Activated CD4-positive, alpha-beta T cell treated with anti-CD3 and anti-CD28 coated beads, Interleukin-2, amount 10 ng/mL, durations not matched to agents 7 days and 5 days (primary cell): ENCODE measurements at regions not wholly inside any gene's neighbourhood (a gene's known extent, or its start where the extent isn't known, plus 50 kb on each side); places are given as distances from the start of the nearest gene placed in this dataset.

Experiments used
- CTCF ChIA-PET: fragments of 350-600 bp; sonication (Branson Sonifier 250); formaldehyde crosslinking; loops from one replicate; lab custom pipeline; 2021; ENCODE audit warnings: antibody characterized with exemption; lab: Charles Lee
- POLR2A ChIA-PET: fragments of 350-600 bp; sonication (Branson Sonifier 250); formaldehyde crosslinking; loops from one replicate; lab custom pipeline; 2021; ENCODE audit warnings: antibody characterized with exemption; lab: Charles Lee
- DNase-seq: peaks from one replicate; pipeline ENCODE4 v3.0.0-alpha.2; 2020
- H3K27ac Mint-ChIP-seq: one replicate; pipeline ENCODE4 v1.8.0; 2021; ENCODE audit warnings: mild to moderate bottlenecking, moderate library complexity, mixed read lengths
- H3K27me3 Mint-ChIP-seq: one replicate; pipeline ENCODE4 v1.8.0; 2021; ENCODE audit warnings: mixed read lengths
- H3K36me3 Mint-ChIP-seq: one replicate; pipeline ENCODE4 v1.8.0; 2021; ENCODE audit warnings: low read depth, mixed read lengths
- H3K4me1 Mint-ChIP-seq: one replicate; pipeline ENCODE4 v1.8.0; 2021; ENCODE audit warnings: mixed read lengths
- H3K4me3 Mint-ChIP-seq: one replicate; pipeline ENCODE4 v1.8.0; 2021; ENCODE audit warnings: mild to moderate bottlenecking, moderate library complexity, mixed read lengths
- H3K9me3 Mint-ChIP-seq: one replicate; pipeline ENCODE4 v1.8.0; 2021; ENCODE audit warnings: mixed read lengths

GRCh38 chr13:109977212-109977968 is 191.0 kb upstream of the IRS2 start:
- CTCF ChIA-PET, result no interaction called here
- Mint-ChIP-seq H3K27me3 (no peaks in the 10 kb centered on the region), H3K27ac (no peak overlapping the region)

GRCh38 chr13:109976206-109976997 is 190.0 kb upstream of the IRS2 start:
- Mint-ChIP-seq H3K4me3 (no peak overlapping the region), H3K27ac (no peak overlapping the region), H3K9me3 (no peaks in the 10 kb centered on the region), H3K36me3 (no peaks in the 10 kb centered on the region), H3K27me3 (no peaks in the 10 kb centered on the region), H3K4me1 (no peaks in the 10 kb centered on the region)
- POLR2A ChIA-PET, result no interaction called here
- CTCF ChIA-PET, result no interaction called here
- DNase-seq, result no peak

More at GRCh38 chr13:109977212-109977968, 191.0 kb upstream of the IRS2 start:
- H3K36me3 Mint-ChIP-seq, result no peaks in the 10 kb centered on the region
- H3K4me3 Mint-ChIP-seq, result no peak overlapping the region
- POLR2A ChIA-PET, result no interaction called here
- no peaks in the 10 kb centered on the region for H3K4me1 Mint-ChIP-seq
- no peaks in the 10 kb centered on the region for H3K9me3 Mint-ChIP-seq
- no peak for DNase-seq

DNA sequence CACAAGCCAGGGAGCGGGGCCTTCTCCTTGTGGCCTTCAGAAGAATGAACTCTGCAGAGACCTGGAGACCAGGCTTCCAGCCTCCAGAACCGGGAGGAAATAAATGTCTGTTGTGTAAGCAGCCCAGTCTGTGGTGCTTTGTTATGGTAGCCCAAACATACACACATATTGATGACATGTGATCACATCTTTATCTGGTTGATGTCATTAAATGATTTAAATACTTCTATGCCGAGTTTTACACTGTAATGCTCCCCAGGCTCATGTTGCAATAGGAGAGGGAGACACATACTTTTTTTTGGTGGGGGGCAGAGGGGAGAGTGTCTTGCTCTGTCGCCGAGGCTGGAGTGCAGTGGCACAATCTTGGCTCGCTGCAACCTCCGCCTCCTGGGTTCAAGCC is 188.0 kb upstream of the IRS2 start:
- no peak for DNase-seq
- ChIA-PET POLR2A (no interaction called here), CTCF (no interaction called here)
- H3K9me3 Mint-ChIP-seq, result no peaks in the 10 kb centered on the region
- H3K27ac Mint-ChIP-seq, result no peak overlapping the region
- H3K4me1 Mint-ChIP-seq, result no peaks in the 10 kb centered on the region
- H3K36me3 Mint-ChIP-seq, result no peaks in the 10 kb centered on the region
- H3K4me3 Mint-ChIP-seq, result no peak overlapping the region
- no peaks in the 10 kb centered on the region for H3K27me3 Mint-ChIP-seq

GRCh38 chr13:109973279-109973678 is 186.9 kb upstream of the IRS2 start:
- DNase-seq, result no peak
- no peaks in the 10 kb centered on the region for H3K4me1 Mint-ChIP-seq
- no peaks in the 10 kb centered on the region for H3K27me3 Mint-ChIP-seq
- ChIA-PET POLR2A (no interaction called here), CTCF (no interaction called here)
- H3K27ac Mint-ChIP-seq, result no peak overlapping the region
- H3K9me3 Mint-ChIP-seq, result no peaks in the 10 kb centered on the region
- no peaks in the 10 kb centered on the region for H3K36me3 Mint-ChIP-seq
- H3K4me3 Mint-ChIP-seq, result no peak overlapping the region

DNA sequence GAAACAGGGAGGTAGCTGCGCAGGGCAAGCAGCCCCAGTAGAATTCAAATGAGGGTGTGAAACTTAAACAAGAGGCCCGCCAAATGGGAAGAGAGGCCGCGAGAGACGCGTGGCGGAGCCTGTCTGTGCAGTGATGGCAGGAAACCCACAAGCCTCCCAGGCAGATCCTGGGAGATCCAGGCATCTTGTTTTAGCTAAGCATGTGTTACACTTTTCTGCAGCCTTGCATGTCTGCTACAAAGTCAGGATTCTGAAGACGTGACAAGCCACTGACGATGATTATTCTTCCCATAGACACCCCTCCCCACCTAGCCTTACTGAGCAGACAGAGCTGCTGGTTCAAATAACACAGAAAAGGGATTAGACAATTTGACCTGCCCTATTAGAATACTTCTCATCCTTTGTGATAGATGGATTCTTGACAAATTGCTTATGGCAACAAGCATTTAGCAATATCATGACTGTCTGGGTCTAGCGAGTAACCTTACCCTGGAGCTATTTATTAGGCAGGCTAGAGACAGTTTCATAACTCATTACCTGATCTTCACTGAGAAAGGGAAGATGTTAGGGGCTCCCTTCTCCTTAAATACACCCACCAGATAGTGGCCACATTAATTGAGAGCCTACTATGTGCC is 185.2 kb upstream of the IRS2 start:
- Mint-ChIP-seq H3K4me1 (no peaks in the 10 kb centered on the region), H3K36me3 (no peaks in the 10 kb centered on the region), H3K27me3 (no peaks in the 10 kb centered on the region), H3K27ac (no peak overlapping the region), H3K4me3 (no peak overlapping the region), H3K9me3 (no peaks in the 10 kb centered on the region)
- CTCF ChIA-PET, result no interaction called here
- POLR2A ChIA-PET, result no interaction called here
- no peak for DNase-seq

- CTCF ChIA-PET, result no interaction called here
- DNase-seq, result no peak
- H3K27me3 Mint-ChIP-seq, result no peaks in the 10 kb centered on the region
- H3K4me3 Mint-ChIP-seq, result no peak overlapping the region
- no peaks in the 10 kb centered on the region for H3K9me3 Mint-ChIP-seq
- H3K27ac Mint-ChIP-seq, result no peak overlapping the region
- no peaks in the 10 kb centered on the region for H3K4me1 Mint-ChIP-seq
- no peaks in the 10 kb centered on the region for H3K36me3 Mint-ChIP-seq
- POLR2A ChIA-PET, result no interaction called here
Measured at GRCh38 chr13:109971006-109971405, 184.6 kb upstream of the IRS2 start.

DNA sequence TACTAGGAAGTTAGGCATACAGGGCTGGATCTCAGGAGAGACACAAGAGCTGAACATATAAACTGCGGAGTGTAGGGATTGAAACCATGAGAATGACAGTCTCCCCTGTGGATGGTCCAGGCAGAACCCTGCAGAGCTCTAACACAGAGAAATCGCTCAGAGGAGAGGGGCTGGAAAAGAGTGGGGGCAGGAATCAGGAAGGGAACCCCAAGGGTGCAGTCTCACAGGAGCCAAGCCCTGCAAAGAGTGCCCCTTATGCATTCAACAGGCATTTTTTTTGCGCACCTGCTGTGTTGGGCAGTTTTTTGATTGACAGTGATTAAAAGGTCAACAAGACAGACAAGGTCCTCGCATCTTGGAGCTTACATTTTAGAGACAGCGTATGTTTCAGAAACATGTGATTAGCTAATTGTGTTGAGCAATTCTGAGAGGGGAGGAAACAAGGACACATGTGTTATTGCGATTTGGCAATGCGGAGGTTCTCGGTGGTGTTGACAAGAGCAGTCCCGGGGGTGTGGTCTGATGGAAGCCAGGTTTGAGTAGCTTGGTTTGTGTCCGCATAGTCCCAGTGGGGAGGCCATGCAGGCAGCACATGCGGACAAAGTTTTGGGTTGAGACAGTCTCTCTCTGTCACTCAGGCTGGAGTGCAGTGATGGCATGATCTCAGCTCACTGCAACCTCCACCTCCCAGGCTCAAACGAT is 182.6 kb upstream of the IRS2 start:
- no peaks in the 10 kb centered on the region for H3K36me3 Mint-ChIP-seq
- peaks cover 6% of the 10 kb centered on the region for H3K27me3 Mint-ChIP-seq
- H3K4me1 Mint-ChIP-seq, result no peaks in the 10 kb centered on the region
- no peak overlapping the region for H3K27ac Mint-ChIP-seq
- H3K4me3 Mint-ChIP-seq, result no peak overlapping the region
- no peaks in the 10 kb centered on the region for H3K9me3 Mint-ChIP-seq
- no peak for DNase-seq
- POLR2A ChIA-PET, result no interaction called here
- CTCF ChIA-PET, result no interaction called here

GRCh38 chr13:109963960-109964563 is 177.7 kb upstream of the IRS2 start:
- no peaks in the 10 kb centered on the region for H3K36me3 Mint-ChIP-seq
- DNase-seq, result no peak
- CTCF ChIA-PET, result no interaction called here
- POLR2A ChIA-PET, result no interaction called here
- H3K9me3 Mint-ChIP-seq, result no peaks in the 10 kb centered on the region
- H3K4me1 Mint-ChIP-seq, result no peaks in the 10 kb centered on the region
- no peak overlapping the region for H3K4me3 Mint-ChIP-seq
- H3K27me3 Mint-ChIP-seq, result peaks cover 9% of the 10 kb centered on the region
- H3K27ac Mint-ChIP-seq, result no peak overlapping the region

DNA sequence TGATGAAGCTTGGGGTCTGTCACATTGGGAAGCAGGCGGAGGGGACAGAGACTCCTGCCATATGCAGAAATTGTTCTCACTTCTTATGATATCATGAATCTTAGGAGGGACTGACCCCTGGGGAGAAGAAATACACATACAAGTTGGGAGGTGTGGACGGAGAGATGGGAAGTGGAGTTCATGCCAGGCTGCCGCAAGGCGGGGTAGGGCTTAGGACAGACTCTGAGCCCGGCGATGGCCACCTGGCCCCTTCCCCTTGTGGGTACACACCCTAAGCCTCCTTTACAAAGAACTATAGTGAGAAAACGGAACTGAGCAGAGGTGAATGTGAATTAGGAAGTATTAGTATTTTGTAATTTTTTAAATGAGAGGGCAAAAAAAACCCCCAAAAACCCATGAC is 177.0 kb upstream of the IRS2 start:
- POLR2A ChIA-PET, result no interaction called here
- H3K36me3 Mint-ChIP-seq, result no peaks in the 10 kb centered on the region
- peaks cover 9% of the 10 kb centered on the region for H3K27me3 Mint-ChIP-seq
- CTCF ChIA-PET, result no interaction called here
- H3K27ac Mint-ChIP-seq, result no peak overlapping the region
- no peak for DNase-seq
- no peaks in the 10 kb centered on the region for H3K9me3 Mint-ChIP-seq
- no peaks in the 10 kb centered on the region for H3K4me1 Mint-ChIP-seq
- H3K4me3 Mint-ChIP-seq, result no peak overlapping the region

- no peaks in the 10 kb centered on the region for H3K36me3 Mint-ChIP-seq
- ChIA-PET POLR2A (no interaction called here), CTCF (no interaction called here)
- no peaks in the 10 kb centered on the region for H3K9me3 Mint-ChIP-seq
- no peak overlapping the region for H3K4me3 Mint-ChIP-seq
- H3K27ac Mint-ChIP-seq, result no peak overlapping the region
- H3K27me3 Mint-ChIP-seq, result peaks cover 8% of the 10 kb centered on the region
- no peak for DNase-seq
- H3K4me1 Mint-ChIP-seq, result no peaks in the 10 kb centered on the region
Measured at GRCh38 chr13:109959903-109960302, 173.5 kb upstream of the IRS2 start.

GRCh38 chr13:109957875-109958274 is 171.5 kb upstream of the IRS2 start:
- Mint-ChIP-seq H3K27me3 (no peaks in the 10 kb centered on the region), H3K4me3 (no peak overlapping the region), H3K4me1 (no peaks in the 10 kb centered on the region), H3K9me3 (no peaks in the 10 kb centered on the region), H3K36me3 (no peaks in the 10 kb centered on the region), H3K27ac (no peak overlapping the region)
- CTCF ChIA-PET, result no interaction called here
- no peak for DNase-seq
- POLR2A ChIA-PET, result no interaction called here

DNA sequence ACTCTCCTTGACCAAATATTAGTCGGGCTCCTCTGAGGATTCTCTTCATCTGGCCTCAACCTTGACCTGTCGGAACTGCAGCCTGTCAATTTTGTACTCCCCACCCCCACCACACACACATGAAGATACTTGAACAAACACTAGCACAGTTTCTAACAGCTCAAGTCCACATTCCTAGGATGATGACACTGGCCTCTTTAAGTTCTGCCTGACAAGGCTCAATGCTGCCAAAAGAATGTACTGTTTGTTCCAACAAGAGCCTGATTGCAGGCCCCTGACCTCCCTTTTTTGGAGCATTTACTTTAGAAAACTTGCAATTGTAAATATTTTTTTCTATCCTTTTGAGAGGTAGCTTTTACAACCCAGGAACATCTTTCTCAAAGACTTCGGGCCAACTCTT is 169.2 kb upstream of the IRS2 start:
- H3K4me1 Mint-ChIP-seq, result no peaks in the 10 kb centered on the region
- no peak overlapping the region for H3K4me3 Mint-ChIP-seq

More for the DNA sequence above, 169.2 kb upstream of the IRS2 start:
- Mint-ChIP-seq H3K27ac (no peak overlapping the region), H3K27me3 (no peaks in the 10 kb centered on the region), H3K36me3 (no peaks in the 10 kb centered on the region), H3K9me3 (no peaks in the 10 kb centered on the region)
- DNase-seq, result no peak
- POLR2A ChIA-PET, result no interaction called here
- CTCF ChIA-PET, result no interaction called here
